HEK293 (cell line): ENCODE measurements at regions not wholly inside any gene's neighbourhood (a gene's known extent, or its start where the extent isn't known, plus 50 kb on each side); places are given as distances from the start of the nearest gene placed in this dataset.

Experiments
- CTCF ChIA-PET: fragments of 350-600 bp; formaldehyde crosslinking; extraction: SDS; loops from one replicate; lab custom pipeline; 2021; ENCODE audit warnings: antibody characterized with exemption; lab: Yijun Ruan, JAX
- POLR2A ChIA-PET: fragments of 300-600 bp; formaldehyde crosslinking; extraction: SDS; loops from one replicate; lab custom pipeline; 2020; ENCODE audit warnings: antibody characterized with exemption, inconsistent platforms; lab: Yijun Ruan, JAX
- H3K27ac ChIP-seq: fragments of 200-500 bp; sonication (Bioruptor generic); 2 replicates; pipeline ENCODE4 v1.5.1; 2014; ENCODE audit warnings: low read depth, low read length, control low read depth, inconsistent platforms; ENCODE audit errors: extremely low read depth
- H3K36me3 ChIP-seq, 2 experiments: fragments of 200-500 bp in 1 of 2; sonication (Bioruptor generic) in 1 of 2; 1 replicate in 1 of 2; 2 replicates in 1 of 2; pipeline ENCODE4 v1.5.1; 2014 to 2017; ENCODE audit warnings: inconsistent platforms in 2 of 2, low read length in 2 of 2; ENCODE audit not compliant: control insufficient read depth in 2 of 2, insufficient read depth in 1 of 2
- H3K4me1 ChIP-seq: fragments of 200-500 bp; sonication (Bioruptor generic); 2 replicates; pipeline ENCODE4 v1.5.1; 2014; ENCODE audit warnings: mild to moderate bottlenecking, low read length, inconsistent platforms; ENCODE audit not compliant: control insufficient read depth, insufficient read depth
- H3K4me3 ChIP-seq: 2 replicates; pipeline ENCODE4 v1.5.1; 2011; ENCODE audit warnings: low read depth, mild to moderate bottlenecking, control low read depth, low read length, moderate library complexity
- H3K9me3 ChIP-seq: fragments of 200-500 bp; sonication (Bioruptor generic); 2 replicates; pipeline ENCODE4 v1.5.1; 2014; ENCODE audit warnings: low read depth, low read length, inconsistent platforms; ENCODE audit not compliant: control insufficient read depth, insufficient read depth
- GLIS2 ChIP-seq: fragments of 450-650 bp; formaldehyde crosslinking; IDR thresholded peaks from 2 replicates; pipeline ENCODE4 v1.5.1; 2016; ENCODE audit warnings: missing biosample characterization, missing genetic modification characterization
- OSR2 ChIP-seq: fragments of 450-650 bp; formaldehyde crosslinking; IDR thresholded peaks from 2 replicates; pipeline ENCODE4 v1.5.1; 2016; ENCODE audit warnings: missing biosample characterization, missing genetic modification characterization
- OVOL3 ChIP-seq: fragments of 450-650 bp; formaldehyde crosslinking; IDR thresholded peaks from 2 replicates; pipeline ENCODE4 v1.5.1; 2016; ENCODE audit warnings: missing biosample characterization, missing genetic modification characterization
- PRDM6 ChIP-seq: fragments of 450-650 bp; formaldehyde crosslinking; IDR thresholded peaks from 2 replicates; pipeline ENCODE4 v1.5.1; 2017; ENCODE audit warnings: missing biosample characterization, missing genetic modification characterization
- TRIM28 ChIP-seq: IDR thresholded peaks from 2 replicates; pipeline ENCODE4 v1.6.1; 2011; ENCODE audit warnings: low read length, control low read depth, borderline replicate concordance
- WT1 ChIP-seq: fragments of 450-650 bp; formaldehyde crosslinking; IDR thresholded peaks from 2 replicates; pipeline ENCODE4 v1.5.1; 2016; ENCODE audit warnings: missing biosample characterization, missing genetic modification characterization
- ZBTB44 ChIP-seq: fragments of 450-650 bp; IDR thresholded peaks from 2 replicates; pipeline ENCODE4 v1.5.1; 2018; ENCODE audit warnings: missing biosample characterization, mild to moderate bottlenecking, missing genetic modification characterization
- ZNF10 ChIP-seq: fragments of 450-650 bp; formaldehyde crosslinking; IDR thresholded peaks from 2 replicates; pipeline ENCODE4 v1.5.1; 2017; ENCODE audit warnings: missing biosample characterization, missing genetic modification characterization
- ZNF155 ChIP-seq: fragments of 450-650 bp; formaldehyde crosslinking; IDR thresholded peaks from 2 replicates; pipeline ENCODE4 v1.5.1; 2016; ENCODE audit warnings: missing biosample characterization, missing genetic modification characterization
- ZNF335 ChIP-seq: fragments of 450-650 bp; formaldehyde crosslinking; conservative IDR thresholded peaks from 2 replicates; pipeline ENCODE4 v1.5.1; 2016; ENCODE audit warnings: missing biosample characterization, missing genetic modification characterization
- ZNF561 ChIP-seq: fragments of 450-650 bp; IDR thresholded peaks from 2 replicates; pipeline ENCODE4 v1.5.1; 2018; ENCODE audit warnings: missing biosample characterization, missing genetic modification characterization, borderline replicate concordance
- ZNF585B ChIP-seq: fragments of 450-650 bp; formaldehyde crosslinking; IDR thresholded peaks from 2 replicates; pipeline ENCODE4 v1.5.1; 2016; ENCODE audit warnings: missing biosample characterization, missing genetic modification characterization
- ZNF692 ChIP-seq: fragments of 450-650 bp; formaldehyde crosslinking; IDR thresholded peaks from 2 replicates; pipeline ENCODE4 v1.5.1; 2016; ENCODE audit warnings: missing biosample characterization, missing genetic modification characterization
- ZNF747 ChIP-seq: fragments of 450-650 bp; formaldehyde crosslinking; IDR thresholded peaks from 2 replicates; pipeline ENCODE4 v1.5.1; 2016; ENCODE audit warnings: missing biosample characterization, missing genetic modification characterization
- ZNF785 ChIP-seq: fragments of 450-650 bp; formaldehyde crosslinking; IDR thresholded peaks from 2 replicates; pipeline ENCODE4 v1.5.1; 2016; ENCODE audit warnings: missing biosample characterization, missing genetic modification characterization
- ZNF791 ChIP-seq: fragments of 450-650 bp; formaldehyde crosslinking; IDR thresholded peaks from 2 replicates; pipeline ENCODE4 v1.5.1; 2016; ENCODE audit warnings: missing biosample characterization, missing genetic modification characterization
- TF ChIP-seq, protein P1 (sequence below): fragments of 450-650 bp; formaldehyde crosslinking; IDR thresholded peaks from 2 replicates; pipeline ENCODE4 v1.5.1; 2016; ENCODE audit warnings: missing biosample characterization, missing genetic modification characterization
- TF ChIP-seq, protein P2 (sequence below): fragments of 450-650 bp; formaldehyde crosslinking; IDR thresholded peaks from 2 replicates; pipeline ENCODE4 v1.5.1; 2017; ENCODE audit warnings: missing biosample characterization, missing genetic modification characterization

- H3K4me1 ChIP-seq = peaks cover 18% of the 10 kb centered on the region
- CTCF ChIA-PET = interaction anchor here (0.6 to 0.7 kb wide), 4 partner anchors 17 to 180 kb away, joined by 3 to 4 read pairs (median 4); no protein-coding TSS in a partner anchor
- no peaks in the 10 kb centered on the region for H3K36me3 ChIP-seq
- H3K9me3 ChIP-seq = no peaks in the 10 kb centered on the region
- H3K27ac ChIP-seq = no peak overlapping the region
- POLR2A ChIA-PET = no interaction called here
- H3K4me3 ChIP-seq = no peak overlapping the region
- peak; percentile 76; the same call in 1 of the 2 replicates for TF ChIP-seq TRIM28
- no peak for TF ChIP-seq ZNF585B (tag by site-specific recombination)
- TF ChIP-seq, protein P1, sequence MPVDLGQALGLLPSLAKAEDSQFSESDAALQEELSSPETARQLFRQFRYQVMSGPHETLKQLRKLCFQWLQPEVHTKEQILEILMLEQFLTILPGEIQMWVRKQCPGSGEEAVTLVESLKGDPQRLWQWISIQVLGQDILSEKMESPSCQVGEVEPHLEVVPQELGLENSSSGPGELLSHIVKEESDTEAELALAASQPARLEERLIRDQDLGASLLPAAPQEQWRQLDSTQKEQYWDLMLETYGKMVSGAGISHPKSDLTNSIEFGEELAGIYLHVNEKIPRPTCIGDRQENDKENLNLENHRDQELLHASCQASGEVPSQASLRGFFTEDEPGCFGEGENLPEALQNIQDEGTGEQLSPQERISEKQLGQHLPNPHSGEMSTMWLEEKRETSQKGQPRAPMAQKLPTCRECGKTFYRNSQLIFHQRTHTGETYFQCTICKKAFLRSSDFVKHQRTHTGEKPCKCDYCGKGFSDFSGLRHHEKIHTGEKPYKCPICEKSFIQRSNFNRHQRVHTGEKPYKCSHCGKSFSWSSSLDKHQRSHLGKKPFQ (tag by site-specific recombination) = 0 out of 2 replicates have a peak, but pooled peaks have one; percentile 7
- no peak for TF ChIP-seq GLIS2 (tag by site-specific recombination)
- TF ChIP-seq ZNF692 (tag by site-specific recombination) = no peak
- peak; percentile 69 for TF ChIP-seq PRDM6
- TF ChIP-seq ZNF10 (tag by site-specific recombination) = no peak
- 0 out of 2 replicates have a peak, but pooled peaks have one; percentile 42 for TF ChIP-seq WT1 (tag by site-specific recombination)
These were observed 143.4 kb upstream of the HMGN3 start for GRCh38 chr6:79377888-79378348.

DNA sequence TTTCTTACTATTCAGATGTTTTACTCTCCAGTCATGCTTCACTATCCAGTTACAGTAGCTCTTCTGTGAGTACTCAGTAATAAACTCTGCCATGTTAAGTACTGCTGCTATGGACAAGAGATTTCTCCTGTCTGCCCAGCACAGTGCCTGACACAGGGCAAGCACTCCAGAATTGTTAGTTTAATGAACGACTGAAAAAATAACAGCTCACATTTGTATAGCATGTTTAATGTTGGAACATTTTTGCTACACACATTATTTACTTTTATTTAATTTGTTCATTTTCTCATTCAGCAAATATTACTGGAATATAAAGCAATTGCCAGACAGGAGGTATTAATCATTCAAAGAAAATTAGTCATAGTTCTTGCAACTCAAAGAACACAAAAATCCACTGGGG lies 142.6 kb upstream of the HMGN3 start:
- Histone ChIP-seq H3K27ac (no peak overlapping the region), H3K36me3 (no peaks in the 10 kb centered on the region), H3K9me3 (no peaks in the 10 kb centered on the region), H3K4me1 (peaks cover 18% of the 10 kb centered on the region), H3K4me3 (no peak overlapping the region)
- CTCF ChIA-PET = interaction anchor here (0.7 kb wide), 3 partner anchors 18 to 179 kb away, joined by 3 to 4 read pairs (median 4); no protein-coding TSS in a partner anchor
- POLR2A ChIA-PET = interaction anchor here (0.6 kb wide), 1 partner anchor 300 kb away, joined by 3 read pairs; no protein-coding TSS in a partner anchor
- TF ChIP-seq ZNF335 (tag by site-specific recombination) (peak; percentile 49), ZNF791 (no peak)

DNA sequence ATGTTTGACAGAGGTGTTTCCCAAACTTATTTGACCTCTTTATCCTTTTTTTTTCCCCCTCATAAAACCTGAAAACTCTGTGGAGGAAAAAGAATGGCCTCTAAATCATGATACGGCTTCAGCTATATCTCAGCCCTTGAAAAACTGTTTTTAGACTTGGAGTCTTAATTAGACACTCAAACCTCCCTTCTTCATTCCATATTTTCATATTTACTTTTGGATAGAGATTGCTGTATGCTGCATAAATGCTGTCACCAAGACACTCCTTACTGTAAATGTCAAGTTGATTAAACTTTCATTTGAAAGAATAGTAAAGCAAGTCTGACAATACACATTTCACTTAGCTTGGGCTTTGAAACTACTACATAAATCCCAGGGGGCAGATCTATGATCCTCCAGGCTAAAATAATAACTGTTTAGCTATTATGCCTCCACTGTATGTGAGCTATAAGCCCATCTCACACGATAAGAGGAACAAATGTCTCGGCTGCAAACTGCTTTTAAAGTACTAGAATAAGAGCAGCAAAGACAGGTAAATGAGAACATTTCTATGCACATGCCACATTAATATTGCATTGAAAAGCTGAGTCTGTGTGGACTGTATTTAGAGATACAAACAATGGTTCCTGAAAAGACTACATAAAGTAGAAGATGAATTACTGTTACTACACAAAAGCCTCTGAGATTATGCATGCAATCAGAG lies 141.3 kb upstream of the HMGN3 start:
- CTCF ChIA-PET = no interaction called here
- no peaks in the 10 kb centered on the region for H3K36me3 ChIP-seq
- no peak overlapping the region for H3K4me3 ChIP-seq
- H3K4me1 ChIP-seq = peaks cover 18% of the 10 kb centered on the region
- no peaks in the 10 kb centered on the region for H3K9me3 ChIP-seq
- POLR2A ChIA-PET = no interaction called here
- no peak overlapping the region for H3K27ac ChIP-seq
- TF ChIP-seq TRIM28 = peak; percentile 92
- TF ChIP-seq ZBTB44 (tag by site-specific recombination) = peak; percentile 6; the same call in 1 of the 2 replicates
- no peak for TF ChIP-seq ZNF747 (tag by site-specific recombination)
- TF ChIP-seq OVOL3 = 0 out of 2 replicates have a peak, but pooled peaks have one; percentile 20
- TF ChIP-seq PRDM6 = peak; percentile 94
- no peak for TF ChIP-seq ZNF155 (tag by site-specific recombination)
- no peak for TF ChIP-seq ZNF785 (tag by site-specific recombination)
- peak; percentile 54; the same call in 1 of the 2 replicates for TF ChIP-seq OSR2 (tag by site-specific recombination)
- 0 out of 2 replicates have a peak, but pooled peaks have one; percentile 15 for TF ChIP-seq ZNF561
- 0 out of 2 replicates have a peak, but pooled peaks have one; percentile 8 for TF ChIP-seq ZNF335 (tag by site-specific recombination)
- TF ChIP-seq, protein P2, sequence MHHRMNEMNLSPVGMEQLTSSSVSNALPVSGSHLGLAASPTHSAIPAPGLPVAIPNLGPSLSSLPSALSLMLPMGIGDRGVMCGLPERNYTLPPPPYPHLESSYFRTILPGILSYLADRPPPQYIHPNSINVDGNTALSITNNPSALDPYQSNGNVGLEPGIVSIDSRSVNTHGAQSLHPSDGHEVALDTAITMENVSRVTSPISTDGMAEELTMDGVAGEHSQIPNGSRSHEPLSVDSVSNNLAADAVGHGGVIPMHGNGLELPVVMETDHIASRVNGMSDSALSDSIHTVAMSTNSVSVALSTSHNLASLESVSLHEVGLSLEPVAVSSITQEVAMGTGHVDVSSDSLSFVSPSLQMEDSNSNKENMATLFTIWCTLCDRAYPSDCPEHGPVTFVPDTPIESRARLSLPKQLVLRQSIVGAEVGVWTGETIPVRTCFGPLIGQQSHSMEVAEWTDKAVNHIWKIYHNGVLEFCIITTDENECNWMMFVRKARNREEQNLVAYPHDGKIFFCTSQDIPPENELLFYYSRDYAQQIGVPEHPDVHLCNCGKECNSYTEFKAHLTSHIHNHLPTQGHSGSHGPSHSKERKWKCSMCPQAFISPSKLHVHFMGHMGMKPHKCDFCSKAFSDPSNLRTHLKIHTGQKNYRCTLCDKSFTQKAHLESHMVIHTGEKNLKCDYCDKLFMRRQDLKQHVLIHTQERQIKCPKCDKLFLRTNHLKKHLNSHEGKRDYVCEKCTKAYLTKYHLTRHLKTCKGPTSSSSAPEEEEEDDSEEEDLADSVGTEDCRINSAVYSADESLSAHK (tag by site-specific recombination) = peak; percentile 85
